ACC112 (cell line): ENCODE measurements at regions not wholly inside any gene's neighbourhood (a gene's known extent, or its start where the extent isn't known, plus 50 kb on each side); places are given as distances from the start of the nearest gene placed in this dataset.
"Not testable (repeated sequence)": the region's sequence is repeated elsewhere in the genome, so short reads cannot be mapped to it uniquely, and the experiment has no call there.

ENCODE experiments used
- H2AFZ ChIP-seq: fragments of 200-600 bp; sonication (generic); one replicate; pipeline ENCODE4 v1.6.0; 2017; ENCODE audit warnings: antibody characterized with exemption, low read length; ENCODE audit not compliant: unreplicated experiment
- H3K27ac ChIP-seq: fragments of 200-600 bp; sonication (generic); 2 replicates; pipeline ENCODE4 v1.5.1; 2014; ENCODE audit warnings: low read depth, mild to moderate bottlenecking, antibody characterized with exemption, low read length, moderate library complexity
- H3K27me3 ChIP-seq: fragments of 200-600 bp; sonication (generic); 2 replicates; pipeline ENCODE4 v1.6.1; 2014; ENCODE audit warnings: mild to moderate bottlenecking, antibody characterized with exemption, low read length, moderate library complexity, mixed read lengths; ENCODE audit not compliant: insufficient read depth
- H3K36me3 ChIP-seq: fragments of 200-600 bp; sonication (generic); 2 replicates; pipeline ENCODE4 v1.6.1; 2016; ENCODE audit warnings: mild to moderate bottlenecking, antibody characterized with exemption, low read length, moderate library complexity, mixed read lengths; ENCODE audit not compliant: insufficient read depth
- H3K4me1 ChIP-seq: fragments of 200-600 bp; sonication (generic); one replicate; pipeline ENCODE4 v1.6.1; 2016; ENCODE audit warnings: low read length, mixed read lengths; ENCODE audit not compliant: insufficient read depth, unreplicated experiment, control insufficient read depth
- H3K4me3 ChIP-seq: fragments of 200-600 bp; sonication (generic); 2 replicates; pipeline ENCODE4 v1.5.1; 2014; ENCODE audit warnings: mild to moderate bottlenecking, low read depth, low read length
- H3K79me2 ChIP-seq: fragments of 200-600 bp; sonication (generic); one replicate; pipeline ENCODE4 v1.6.0; 2016; ENCODE audit warnings: low read length; ENCODE audit not compliant: control insufficient read depth, unreplicated experiment, insufficient read depth

- not testable (repeated sequence) for H2AFZ ChIP-seq, H3K27ac ChIP-seq, H3K4me1 ChIP-seq, H3K4me3 ChIP-seq, H3K27me3 ChIP-seq, H3K36me3 ChIP-seq, H3K79me2 ChIP-seq
Observed at GRCh38 chrX:23458957-23459356, 124.3 kb downstream of the PTCHD1 start.

- no peaks in the 10 kb centered on the region for H3K27me3 ChIP-seq
- no peaks in the 10 kb centered on the region for H3K4me1 ChIP-seq
- no peak overlapping the region for H2AFZ ChIP-seq
- no peak overlapping the region for H3K27ac ChIP-seq
- H3K79me2 ChIP-seq = no peaks in the 10 kb centered on the region
- H3K36me3 ChIP-seq = no peaks in the 10 kb centered on the region
- no peak overlapping the region for H3K4me3 ChIP-seq
Observed at GRCh38 chrX:23465105-23465791, 130.6 kb downstream of the PTCHD1 start.

- Histone ChIP-seq H2AFZ (no peak overlapping the region), H3K4me3 (no peak overlapping the region), H3K36me3 (no peaks in the 10 kb centered on the region), H3K27me3 (no peaks in the 10 kb centered on the region), H3K4me1 (no peaks in the 10 kb centered on the region), H3K79me2 (no peaks in the 10 kb centered on the region), H3K27ac (no peak overlapping the region)
Observed at GRCh38 chrX:23465985-23466384, 131.3 kb downstream of the PTCHD1 start.

GRCh38 chrX:23478056-23478455 lies 143.4 kb downstream of the PTCHD1 start:
- Histone ChIP-seq H3K4me1 (peaks cover 9% of the 10 kb centered on the region), H3K36me3 (no peaks in the 10 kb centered on the region), H3K27me3 (no peaks in the 10 kb centered on the region), H2AFZ (no peak overlapping the region), H3K4me3 (no peak overlapping the region), H3K27ac (no peak overlapping the region), H3K79me2 (no peaks in the 10 kb centered on the region)

DNA sequence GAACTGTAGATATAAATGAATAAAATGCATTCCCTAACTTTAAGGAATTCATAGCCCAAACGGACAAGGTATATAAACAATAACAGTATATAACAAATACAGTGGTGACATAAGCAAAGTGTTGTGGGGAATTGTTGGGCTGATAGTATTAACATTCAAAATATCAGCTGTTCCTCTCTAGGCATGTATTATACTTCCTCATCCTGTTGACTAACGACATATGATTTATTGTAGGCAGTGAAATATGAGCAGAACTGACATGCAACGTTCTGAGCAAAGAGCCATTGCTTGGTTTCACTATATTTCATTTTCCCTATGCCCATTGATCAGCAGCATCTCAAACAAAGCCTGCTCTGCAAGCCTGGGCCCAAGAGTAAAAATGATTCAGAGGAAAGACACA lies 143.9 kb downstream of the PTCHD1 start:
- Histone ChIP-seq H3K27ac (no peak overlapping the region), H3K4me1 (peaks cover 9% of the 10 kb centered on the region), H3K4me3 (no peak overlapping the region), H3K27me3 (no peaks in the 10 kb centered on the region), H2AFZ (no peak overlapping the region), H3K36me3 (no peaks in the 10 kb centered on the region), H3K79me2 (no peaks in the 10 kb centered on the region)

GRCh38 chrX:23482561-23482960 lies 147.9 kb downstream of the PTCHD1 start:
- Histone ChIP-seq H3K27me3 (no peaks in the 10 kb centered on the region), H2AFZ (no peak overlapping the region), H3K4me1 (peaks cover 9% of the 10 kb centered on the region), H3K36me3 (no peaks in the 10 kb centered on the region), H3K79me2 (no peaks in the 10 kb centered on the region), H3K27ac (no peak overlapping the region), H3K4me3 (no peak overlapping the region)

GRCh38 chrX:23483396-23483795 lies 148.7 kb downstream of the PTCHD1 start:
- Histone ChIP-seq H3K4me1 (peaks cover 9% of the 10 kb centered on the region), H3K36me3 (no peaks in the 10 kb centered on the region), H3K27ac (no peak overlapping the region), H3K27me3 (no peaks in the 10 kb centered on the region), H3K4me3 (no peak overlapping the region), H3K79me2 (no peaks in the 10 kb centered on the region), H2AFZ (no peak overlapping the region)

DNA sequence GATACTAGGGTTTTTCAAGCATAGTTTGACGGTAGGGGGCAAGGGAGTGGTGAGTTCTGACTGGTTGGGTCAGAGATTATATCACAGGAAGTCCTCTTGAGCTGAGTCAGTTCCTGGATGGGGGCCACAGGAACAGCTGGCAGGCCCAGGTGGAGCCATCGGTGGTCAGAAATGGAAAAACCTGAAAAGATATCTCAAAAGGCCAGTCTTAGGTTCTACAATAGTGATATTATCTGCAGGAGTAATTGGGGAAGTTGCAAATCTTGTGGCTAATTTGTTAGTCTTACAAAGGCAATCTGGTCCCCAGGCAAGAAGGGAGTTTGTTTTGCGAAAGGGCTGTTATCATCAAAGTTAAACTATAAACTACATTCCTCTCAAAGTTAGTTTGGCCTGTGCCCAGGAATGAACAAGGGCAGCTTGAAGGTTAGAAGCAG lies 159.3 kb downstream of the PTCHD1 start:
- no peaks in the 10 kb centered on the region for H3K36me3 ChIP-seq
- no peaks in the 10 kb centered on the region for H3K79me2 ChIP-seq
- peaks cover 5% of the 10 kb centered on the region for H3K4me1 ChIP-seq
- H3K27me3 ChIP-seq = no peaks in the 10 kb centered on the region
- H3K4me3 ChIP-seq = no peak overlapping the region
- no peak overlapping the region for H2AFZ ChIP-seq
- no peak overlapping the region for H3K27ac ChIP-seq

- Histone ChIP-seq H3K27me3 (no peaks in the 10 kb centered on the region), H3K4me1 (peaks cover 5% of the 10 kb centered on the region), H3K4me3 (no peak overlapping the region), H2AFZ (no peak overlapping the region), H3K27ac (no peak overlapping the region), H3K79me2 (no peaks in the 10 kb centered on the region), H3K36me3 (no peaks in the 10 kb centered on the region)
Observed at GRCh38 chrX:23494741-23495140, 160.1 kb downstream of the PTCHD1 start.

GRCh38 chrX:23497919-23498318 lies 163.3 kb downstream of the PTCHD1 start:
- H3K4me3 ChIP-seq = no peak overlapping the region
- H3K36me3 ChIP-seq = no peaks in the 10 kb centered on the region
- H2AFZ ChIP-seq = no peak overlapping the region
- H3K4me1 ChIP-seq = peaks cover 5% of the 10 kb centered on the region
- H3K27me3 ChIP-seq = no peaks in the 10 kb centered on the region
- no peak overlapping the region for H3K27ac ChIP-seq
- H3K79me2 ChIP-seq = no peaks in the 10 kb centered on the region

- H3K27ac ChIP-seq = no peak overlapping the region
Observed at GRCh38 chrX:23501974-23502373, 165.3 kb upstream of the PRDX4 start.

More at GRCh38 chrX:23501974-23502373, 165.3 kb upstream of the PRDX4 start:
- Histone ChIP-seq H3K36me3 (no peaks in the 10 kb centered on the region), H3K4me3 (no peak overlapping the region), H3K4me1 (peaks cover 17% of the 10 kb centered on the region), H2AFZ (no peak overlapping the region), H3K79me2 (no peaks in the 10 kb centered on the region), H3K27me3 (no peaks in the 10 kb centered on the region)
